OCI-LY7 (cell line): ENCODE measurements at regions not wholly inside any gene's neighbourhood (a gene's known extent, or its start where the extent isn't known, plus 50 kb on each side); places are given as distances from the start of the nearest gene placed in this dataset.

Experiments
- BruUV-seq: library from RNA; stranded (reverse); fragments of 400-500 nt; replicated peaks from 2 replicates; lab custom pipeline; 2021; lab: Mats Ljungman, UMichigan
- CTCF ChIA-PET: fragments of 300-600 bp; sonication (Branson Sonifier 250); formaldehyde crosslinking; loops from one replicate; lab custom pipeline; 2022; ENCODE audit warnings: antibody characterized with exemption; ENCODE audit not compliant: unreplicated experiment; lab: Charles Lee
- POLR2A ChIA-PET: fragments of 300-600 bp; sonication (Branson Sonifier 250); formaldehyde crosslinking; loops from one replicate; lab custom pipeline; 2022; ENCODE audit warnings: antibody characterized with exemption; lab: Charles Lee
- DNase-seq: peaks from one replicate; pipeline ENCODE4 v3.0.0-alpha.2; 2015; ENCODE audit warnings: low spot score
- H2AFZ ChIP-seq: fragments of 200-600 bp; sonication (generic), shearing (Covaris generic); 2 replicates; pipeline ENCODE4 v1.6.1; 2014; ENCODE audit warnings: mild to moderate bottlenecking, antibody characterized with exemption, low read length, moderate library complexity
- H3K27ac ChIP-seq: fragments of 200-600 bp; sonication (generic); 2 replicates; pipeline ENCODE4 v1.5.1; 2014; ENCODE audit warnings: mixed run types, low read depth, mild to moderate bottlenecking, moderate library complexity, low read length, inconsistent platforms; ENCODE audit not compliant: poor library complexity, severe bottlenecking
- H3K36me3 ChIP-seq: fragments of 200-600 bp; sonication (generic); 2 replicates; pipeline ENCODE4 v1.6.1; 2014; ENCODE audit warnings: mild to moderate bottlenecking, antibody characterized with exemption, low read length, moderate library complexity, mixed read lengths; ENCODE audit not compliant: insufficient read depth
- H3K4me1 ChIP-seq: fragments of 200-600 bp; sonication (generic); 2 replicates; pipeline ENCODE4 v1.5.1; 2014; ENCODE audit warnings: mild to moderate bottlenecking, low read length; ENCODE audit not compliant: insufficient read depth, poor library complexity, severe bottlenecking
- H3K4me2 ChIP-seq: fragments of 200-600 bp; sonication (generic); 2 replicates; pipeline ENCODE4 v1.6.1; 2014; ENCODE audit warnings: mild to moderate bottlenecking, low read length
- H3K4me3 ChIP-seq: fragments of 200-600 bp; sonication (generic); 2 replicates; pipeline ENCODE4 v1.5.1; 2014; ENCODE audit warnings: mild to moderate bottlenecking, low read depth, low read length; ENCODE audit not compliant: poor library complexity, severe bottlenecking
- H3K79me2 ChIP-seq: fragments of 200-600 bp; sonication (generic); 2 replicates; pipeline ENCODE4 v1.6.1; 2016; ENCODE audit warnings: low read depth, mild to moderate bottlenecking, low read length, moderate library complexity, mixed read lengths; ENCODE audit not compliant: insufficient read depth
- H3K9me2 ChIP-seq: fragments of 200-600 bp; sonication (generic); 2 replicates; pipeline ENCODE4 v1.6.1; 2016; ENCODE audit warnings: mild to moderate bottlenecking, low read length, mixed read lengths; ENCODE audit not compliant: insufficient read depth
- H3K9me3 ChIP-seq: fragments of 200-600 bp; sonication (generic); 2 replicates; pipeline ENCODE4 v1.6.1; 2014; ENCODE audit warnings: mild to moderate bottlenecking, mixed run types, low read length, mixed read lengths
- H4K20me1 ChIP-seq: fragments of 200-600 bp; sonication (generic); 2 replicates; pipeline ENCODE4 v1.6.1; 2014; ENCODE audit warnings: mild to moderate bottlenecking, antibody characterized with exemption, low read length, moderate library complexity, mixed read lengths; ENCODE audit not compliant: insufficient read depth
- EZH2phosphoT487 ChIP-seq: fragments of 200-600 bp; sonication (generic); IDR thresholded peaks from 2 replicates; pipeline ENCODE4 v1.6.1; 2018; ENCODE audit warnings: low read depth, borderline replicate concordance, mild to moderate bottlenecking, mixed run types, antibody characterized with exemption, low read length, moderate library complexity, mixed read lengths
- intact Hi-C: fragments of 100-400 bp; cut with micrococcal nuclease; formaldehyde crosslinking; loops from one replicate; pipeline ENCODE4 v1.10.0; 2022; ENCODE audit not compliant: unreplicated experiment
- TF ChIP-seq, protein P1 (sequence below): fragments of 200-600 bp; sonication (generic); conservative IDR thresholded peaks from 2 replicates; pipeline ENCODE4 v1.5.1; 2014; ENCODE audit warnings: mild to moderate bottlenecking, antibody characterized with exemption, low read length, moderate library complexity, mixed read lengths

DNA sequence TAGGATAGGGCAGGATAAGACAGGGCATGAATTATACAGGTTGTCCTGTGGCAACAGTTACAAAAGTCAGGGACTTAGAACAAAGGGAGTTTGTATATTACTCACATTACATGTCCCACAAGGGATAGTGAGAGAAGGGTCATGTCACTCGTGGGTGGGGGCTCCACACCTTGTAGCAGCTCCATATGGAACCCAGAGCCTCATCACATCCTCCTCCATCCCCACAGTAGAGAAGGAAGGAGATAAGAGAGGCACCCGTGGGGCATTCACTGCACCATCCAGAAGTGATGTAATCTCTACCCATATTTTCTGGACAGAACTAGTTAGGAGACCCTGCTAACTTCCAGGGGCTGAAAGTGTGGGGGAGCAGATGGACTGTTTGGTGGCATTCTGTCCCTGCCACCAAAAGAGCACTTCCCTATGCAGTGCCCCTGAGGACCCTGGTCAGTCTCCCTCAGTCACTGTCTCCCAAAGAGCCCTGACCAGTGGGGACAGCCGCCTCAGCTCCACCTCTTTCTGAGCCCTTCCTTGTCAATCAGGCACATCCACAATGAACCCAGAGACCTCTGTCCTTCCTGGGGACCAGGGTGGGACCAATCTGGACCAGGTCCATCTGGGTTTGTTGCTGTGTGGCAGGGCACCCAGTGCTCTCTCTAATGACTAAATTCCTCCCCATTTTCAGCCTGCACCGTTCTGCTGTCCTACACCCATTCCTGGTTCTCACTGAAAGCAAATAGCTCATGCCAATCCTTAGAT is 154.8 kb upstream of the ETV3 start:
- H3K9me2 ChIP-seq = no peaks in the 10 kb centered on the region
- H3K36me3 ChIP-seq = no peaks in the 10 kb centered on the region
- H3K4me1 ChIP-seq = no peaks in the 10 kb centered on the region
- no peaks in the 10 kb centered on the region for H3K79me2 ChIP-seq
- no peak overlapping the region for H2AFZ ChIP-seq
- H3K4me2 ChIP-seq = no peak overlapping the region
- no peaks in the 10 kb centered on the region for H3K9me3 ChIP-seq
- no peak overlapping the region for H3K4me3 ChIP-seq
- no peaks in the 10 kb centered on the region for H4K20me1 ChIP-seq
- no peak overlapping the region for H3K27ac ChIP-seq
- TF ChIP-seq, protein P1, sequence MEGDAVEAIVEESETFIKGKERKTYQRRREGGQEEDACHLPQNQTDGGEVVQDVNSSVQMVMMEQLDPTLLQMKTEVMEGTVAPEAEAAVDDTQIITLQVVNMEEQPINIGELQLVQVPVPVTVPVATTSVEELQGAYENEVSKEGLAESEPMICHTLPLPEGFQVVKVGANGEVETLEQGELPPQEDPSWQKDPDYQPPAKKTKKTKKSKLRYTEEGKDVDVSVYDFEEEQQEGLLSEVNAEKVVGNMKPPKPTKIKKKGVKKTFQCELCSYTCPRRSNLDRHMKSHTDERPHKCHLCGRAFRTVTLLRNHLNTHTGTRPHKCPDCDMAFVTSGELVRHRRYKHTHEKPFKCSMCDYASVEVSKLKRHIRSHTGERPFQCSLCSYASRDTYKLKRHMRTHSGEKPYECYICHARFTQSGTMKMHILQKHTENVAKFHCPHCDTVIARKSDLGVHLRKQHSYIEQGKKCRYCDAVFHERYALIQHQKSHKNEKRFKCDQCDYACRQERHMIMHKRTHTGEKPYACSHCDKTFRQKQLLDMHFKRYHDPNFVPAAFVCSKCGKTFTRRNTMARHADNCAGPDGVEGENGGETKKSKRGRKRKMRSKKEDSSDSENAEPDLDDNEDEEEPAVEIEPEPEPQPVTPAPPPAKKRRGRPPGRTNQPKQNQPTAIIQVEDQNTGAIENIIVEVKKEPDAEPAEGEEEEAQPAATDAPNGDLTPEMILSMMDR = no peak
- no peak for TF ChIP-seq EZH2phosphoT487
- no peak for DNase-seq
- CTCF ChIA-PET = no interaction called here
- POLR2A ChIA-PET = no interaction called here
- intact Hi-C loops = no loop called here
- no TSS peak for BruUV-seq

DNA sequence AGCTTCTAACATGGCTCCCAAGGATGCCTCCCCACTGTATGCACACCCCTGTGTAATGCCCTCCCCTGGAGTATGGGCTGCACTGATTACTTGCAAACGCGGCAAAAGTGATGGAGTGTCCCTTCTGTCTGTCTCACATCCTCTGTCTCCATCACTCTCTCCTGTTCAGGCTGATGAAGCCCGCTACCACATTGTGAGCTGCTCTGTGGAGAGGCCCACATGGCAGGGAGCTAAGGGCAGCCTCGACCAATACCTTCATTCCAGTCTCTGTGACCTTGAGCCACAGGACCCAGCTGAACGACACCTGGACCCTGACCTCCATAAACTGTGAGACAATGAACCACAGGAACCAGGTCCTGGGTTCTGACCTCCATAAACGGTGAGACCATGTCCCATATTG is 154.1 kb upstream of the ETV3 start:
- Histone ChIP-seq H3K4me2 (no peak overlapping the region), H3K9me3 (no peaks in the 10 kb centered on the region), H3K4me1 (no peaks in the 10 kb centered on the region), H3K27ac (no peak overlapping the region), H2AFZ (no peak overlapping the region), H4K20me1 (no peaks in the 10 kb centered on the region), H3K4me3 (no peak overlapping the region), H3K9me2 (no peaks in the 10 kb centered on the region), H3K36me3 (no peaks in the 10 kb centered on the region), H3K79me2 (no peaks in the 10 kb centered on the region)
- intact Hi-C loops = no loop called here
- POLR2A ChIA-PET = no interaction called here
- no TSS peak for BruUV-seq
- DNase-seq = no peak
- TF ChIP-seq EZH2phosphoT487 = no peak
- TF ChIP-seq, protein P1 = no peak
- CTCF ChIA-PET = no interaction called here

DNA sequence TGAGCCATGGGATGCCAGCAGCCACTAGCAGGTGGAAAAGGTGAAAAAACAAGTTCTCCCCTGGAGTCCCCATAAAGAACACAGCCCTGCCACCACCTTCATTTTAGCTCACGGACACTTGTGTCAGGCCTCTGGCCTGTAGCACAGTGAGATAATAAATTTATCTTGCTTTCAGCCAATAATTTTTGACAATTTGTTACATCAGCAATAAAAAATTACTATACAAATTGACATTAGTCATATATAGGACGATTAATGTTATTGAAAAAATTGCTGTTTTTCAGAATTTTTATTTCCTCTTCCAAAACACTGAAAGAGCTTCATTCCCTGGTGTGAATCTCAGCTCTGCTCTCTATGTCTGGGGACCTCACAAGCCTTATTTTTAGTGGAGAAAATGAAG is 152.9 kb upstream of the ETV3 start:
- Histone ChIP-seq H3K9me2 (no peaks in the 10 kb centered on the region), H3K4me2 (no peak overlapping the region), H4K20me1 (no peaks in the 10 kb centered on the region), H3K79me2 (no peaks in the 10 kb centered on the region), H3K27ac (no peak overlapping the region), H3K4me1 (no peaks in the 10 kb centered on the region), H2AFZ (no peak overlapping the region), H3K4me3 (no peak overlapping the region), H3K9me3 (no peaks in the 10 kb centered on the region), H3K36me3 (no peaks in the 10 kb centered on the region)
- POLR2A ChIA-PET = no interaction called here
- CTCF ChIA-PET = no interaction called here
- TF ChIP-seq, protein P1 = no peak
- no peak for TF ChIP-seq EZH2phosphoT487
- DNase-seq = no peak
- intact Hi-C loops = no loop called here
- BruUV-seq = no TSS peak
